Epithelial cell of esophagus (primary cell): ENCODE measurements at regions not wholly inside any gene's neighbourhood (a gene's known extent, or its start where the extent isn't known, plus 50 kb on each side); places are given as distances from the start of the nearest gene placed in this dataset.
A peak's percentile ranks its signal among the peaks of the same experiment; 100 is the strongest.
"Not testable (repeated sequence)": the region's sequence is repeated elsewhere in the genome, so short reads cannot be mapped to it uniquely, and the experiment has no call there.

Experiments used
- DNase-seq: peaks from one replicate; pipeline ENCODE4 v3.0.0; 2010; ENCODE audit warnings: low read depth
- H3K4me3 ChIP-seq: 2 replicates; pipeline ENCODE4 v1.5.1; 2011; ENCODE audit warnings: mild to moderate bottlenecking, low read length, control low read depth
- TF ChIP-seq, protein P1 (sequence below): IDR thresholded peaks from 2 replicates; pipeline ENCODE4 v1.5.1; 2011; ENCODE audit warnings: low read depth, mild to moderate bottlenecking, low read length, control low read depth, inconsistent platforms; ENCODE audit not compliant: insufficient read depth; ENCODE audit errors: missing control alignments

DNA sequence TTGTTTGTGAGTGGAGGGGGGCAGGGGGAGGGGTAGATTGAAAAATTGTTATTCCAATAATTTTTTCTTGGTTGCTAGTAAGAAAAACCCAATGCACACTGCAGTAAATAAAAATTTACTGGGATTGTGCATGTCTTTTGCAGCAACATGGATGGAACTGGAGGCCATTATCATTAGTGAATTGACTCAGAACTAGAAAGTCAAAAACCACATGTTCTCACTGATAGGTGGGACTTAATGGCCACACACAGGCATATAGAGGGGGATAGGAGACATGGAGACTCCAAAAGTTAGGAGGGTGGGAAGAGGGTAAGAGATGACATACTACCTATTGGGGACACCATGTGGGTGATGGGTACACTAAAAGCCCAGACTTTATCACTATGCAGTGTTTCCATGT is 67.2 kb downstream of the BUB3 start:
- TF ChIP-seq, protein P1, sequence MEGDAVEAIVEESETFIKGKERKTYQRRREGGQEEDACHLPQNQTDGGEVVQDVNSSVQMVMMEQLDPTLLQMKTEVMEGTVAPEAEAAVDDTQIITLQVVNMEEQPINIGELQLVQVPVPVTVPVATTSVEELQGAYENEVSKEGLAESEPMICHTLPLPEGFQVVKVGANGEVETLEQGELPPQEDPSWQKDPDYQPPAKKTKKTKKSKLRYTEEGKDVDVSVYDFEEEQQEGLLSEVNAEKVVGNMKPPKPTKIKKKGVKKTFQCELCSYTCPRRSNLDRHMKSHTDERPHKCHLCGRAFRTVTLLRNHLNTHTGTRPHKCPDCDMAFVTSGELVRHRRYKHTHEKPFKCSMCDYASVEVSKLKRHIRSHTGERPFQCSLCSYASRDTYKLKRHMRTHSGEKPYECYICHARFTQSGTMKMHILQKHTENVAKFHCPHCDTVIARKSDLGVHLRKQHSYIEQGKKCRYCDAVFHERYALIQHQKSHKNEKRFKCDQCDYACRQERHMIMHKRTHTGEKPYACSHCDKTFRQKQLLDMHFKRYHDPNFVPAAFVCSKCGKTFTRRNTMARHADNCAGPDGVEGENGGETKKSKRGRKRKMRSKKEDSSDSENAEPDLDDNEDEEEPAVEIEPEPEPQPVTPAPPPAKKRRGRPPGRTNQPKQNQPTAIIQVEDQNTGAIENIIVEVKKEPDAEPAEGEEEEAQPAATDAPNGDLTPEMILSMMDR: no peak
- no peak overlapping the region for H3K4me3 ChIP-seq
- no peak for DNase-seq

DNA sequence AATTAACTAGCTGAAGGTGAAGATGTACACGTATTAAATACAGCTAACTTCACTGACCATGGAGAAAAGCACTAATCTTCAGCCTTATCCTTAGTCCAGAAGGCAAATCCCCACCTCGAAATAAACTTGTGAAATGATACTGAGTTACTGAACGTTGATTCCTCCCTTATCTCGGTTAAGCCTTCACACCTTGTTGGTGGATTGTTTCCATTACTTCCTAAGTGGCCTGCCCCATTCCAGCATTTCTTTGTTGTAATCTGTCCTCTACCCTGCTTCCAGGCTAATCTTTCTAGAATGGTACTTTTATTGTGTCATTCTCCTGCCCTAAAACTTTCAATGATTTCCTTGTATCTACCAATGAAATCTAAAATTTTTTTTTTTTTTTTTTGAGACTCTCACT is 68.6 kb downstream of the BUB3 start:
- TF ChIP-seq, protein P1: no peak
- no peak overlapping the region for H3K4me3 ChIP-seq
- DNase-seq: no peak

DNA sequence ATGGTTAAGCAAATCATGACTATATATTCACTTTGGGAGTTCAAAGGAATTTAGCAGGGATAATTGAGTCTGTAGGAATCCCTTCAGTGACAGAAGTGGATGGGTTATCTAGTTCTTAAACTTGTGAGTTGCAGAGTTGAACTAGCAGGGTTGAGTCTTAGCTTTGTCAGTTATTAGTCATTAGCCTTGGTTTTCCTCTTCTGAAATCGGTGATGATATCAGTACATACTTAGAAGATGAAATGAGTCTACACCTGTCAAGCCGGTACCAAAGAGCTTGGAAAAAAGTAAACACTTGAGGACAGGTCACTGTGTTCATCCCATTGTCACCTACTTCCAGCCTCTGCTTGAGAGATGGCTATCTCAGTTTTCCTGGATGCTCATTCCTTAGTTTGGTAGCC is 73.5 kb downstream of the BUB3 start:
- H3K4me3 ChIP-seq: no peak overlapping the region
- DNase-seq: peak; percentile 81
- TF ChIP-seq, protein P1: no peak

DNA sequence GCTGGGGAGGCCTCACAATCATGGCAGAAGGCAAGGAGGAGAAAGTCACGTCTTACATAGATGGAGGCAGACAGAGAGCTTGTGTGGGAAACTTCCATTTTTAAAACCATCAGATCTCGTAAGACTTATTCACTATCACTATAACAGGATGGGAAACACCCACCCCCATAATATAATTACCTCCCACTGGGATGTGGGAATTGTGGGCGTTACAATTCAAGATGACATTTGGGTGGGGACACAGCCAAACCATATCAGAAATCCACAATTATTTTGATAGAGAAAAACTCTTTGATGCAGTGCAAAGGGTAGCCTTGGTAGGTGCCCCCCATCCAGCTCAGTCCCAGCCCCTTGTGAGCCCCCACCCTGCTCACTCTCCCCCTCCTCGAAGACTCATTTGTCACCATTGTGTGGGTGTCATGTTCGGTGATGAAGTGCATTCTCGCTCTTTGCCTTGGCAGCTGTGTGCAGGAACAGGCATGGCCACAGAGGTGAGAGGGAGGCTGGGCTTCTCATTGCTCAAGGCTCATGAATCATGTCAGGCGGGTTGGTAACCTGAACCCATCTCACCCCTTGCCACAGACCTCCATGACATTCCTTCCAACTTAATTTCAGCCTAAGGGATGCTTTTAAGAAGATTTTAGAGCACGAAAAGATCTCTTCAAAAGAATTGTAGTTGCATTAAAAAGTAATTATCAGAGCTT is 75.9 kb downstream of the BUB3 start:
- H3K4me3 ChIP-seq: no peak overlapping the region
- TF ChIP-seq, protein P1: no peak
- DNase-seq: peak; percentile 90

DNA sequence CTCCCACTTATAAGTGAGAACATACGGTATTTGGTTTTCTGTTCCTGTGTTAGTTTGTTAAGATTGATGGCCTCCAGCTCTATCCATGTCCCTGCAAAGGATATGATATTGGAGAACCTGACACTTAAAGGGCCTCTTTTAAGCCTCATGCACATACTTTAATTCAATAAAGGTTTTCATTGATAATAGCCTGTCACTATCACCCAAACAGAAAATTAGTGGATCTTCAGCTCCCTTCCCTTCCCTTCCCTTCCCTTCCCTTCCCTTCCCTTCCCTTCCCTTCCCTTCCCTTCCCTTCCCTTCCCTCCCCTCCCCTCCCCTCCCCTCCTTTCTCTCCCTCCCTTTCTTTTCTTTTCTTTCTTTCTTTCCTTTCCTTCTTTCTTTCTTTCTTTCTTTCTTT is 78.7 kb downstream of the BUB3 start:
- not testable (repeated sequence) for H3K4me3 ChIP-seq, DNase-seq

DNA sequence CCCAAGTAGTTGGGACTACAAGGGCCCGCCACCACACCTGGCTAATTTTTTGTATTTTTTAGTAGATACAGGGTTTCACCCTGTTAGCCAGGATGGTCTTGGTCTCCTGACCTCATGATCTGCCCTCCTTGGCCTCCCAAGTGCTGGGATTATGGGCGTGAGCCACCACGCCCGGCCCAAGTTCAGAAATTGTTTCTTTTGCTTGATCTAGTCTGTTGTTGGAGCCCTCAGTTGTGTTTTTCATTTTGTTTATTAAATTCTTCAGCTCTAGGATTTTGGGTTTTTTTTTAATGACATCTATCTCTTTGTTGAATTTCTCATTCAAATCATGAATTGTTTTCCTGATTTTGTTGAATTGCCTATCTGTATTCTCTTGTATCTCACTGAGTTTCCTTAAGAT is 80.8 kb downstream of the BUB3 start:
- H3K4me3 ChIP-seq, DNase-seq: not testable (repeated sequence)

DNA sequence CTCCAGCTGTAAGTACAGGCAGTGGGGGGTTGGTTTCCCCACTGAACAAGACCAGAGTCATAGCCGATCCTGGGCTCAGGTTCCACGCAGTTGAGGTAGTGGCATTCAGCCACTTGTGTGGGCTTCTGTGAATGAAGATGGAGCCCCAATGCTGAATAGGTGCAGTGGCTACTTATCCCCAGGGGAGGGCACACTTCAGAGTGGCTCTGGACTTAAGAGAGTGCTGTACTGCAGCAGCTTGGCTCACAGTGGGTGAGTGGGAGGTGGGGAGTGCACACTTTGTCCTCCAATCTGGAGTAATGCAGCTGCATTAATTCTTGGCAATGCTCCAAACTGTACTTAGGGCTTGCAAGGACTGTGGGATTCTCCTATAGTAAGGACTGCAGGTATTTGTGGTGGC is 81.9 kb downstream of the BUB3 start:
- DNase-seq: no peak
- TF ChIP-seq, protein P1: no peak
- H3K4me3 ChIP-seq: no peak overlapping the region

DNA sequence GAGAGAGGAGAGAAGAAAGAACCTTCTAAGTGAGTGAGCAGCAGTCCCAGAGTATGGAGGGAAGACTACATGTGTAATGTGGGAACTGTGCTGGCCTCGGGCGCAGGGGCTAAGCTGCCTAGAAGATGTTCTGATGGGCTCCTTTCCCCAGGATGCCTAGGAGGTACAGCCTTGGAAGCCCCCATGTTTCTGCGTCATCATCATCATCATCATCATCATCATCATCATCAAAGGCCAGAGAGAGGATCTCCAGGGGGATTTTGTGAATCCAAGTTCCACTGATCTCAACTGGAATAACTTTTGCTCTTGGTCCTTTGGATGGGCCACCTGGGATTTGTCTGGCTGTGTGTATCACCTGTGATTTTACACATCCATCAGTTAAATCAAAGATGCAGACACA is 86.0 kb downstream of the BUB3 start:
- H3K4me3 ChIP-seq: no peak overlapping the region
- TF ChIP-seq, protein P1: no peak
- no peak for DNase-seq
